ENCODE measurements at regions not wholly inside any gene's neighbourhood (a gene's known extent, or its start where the extent isn't known, plus 50 kb on each side); places are given as distances from the start of the nearest gene placed in this dataset.

DNA sequence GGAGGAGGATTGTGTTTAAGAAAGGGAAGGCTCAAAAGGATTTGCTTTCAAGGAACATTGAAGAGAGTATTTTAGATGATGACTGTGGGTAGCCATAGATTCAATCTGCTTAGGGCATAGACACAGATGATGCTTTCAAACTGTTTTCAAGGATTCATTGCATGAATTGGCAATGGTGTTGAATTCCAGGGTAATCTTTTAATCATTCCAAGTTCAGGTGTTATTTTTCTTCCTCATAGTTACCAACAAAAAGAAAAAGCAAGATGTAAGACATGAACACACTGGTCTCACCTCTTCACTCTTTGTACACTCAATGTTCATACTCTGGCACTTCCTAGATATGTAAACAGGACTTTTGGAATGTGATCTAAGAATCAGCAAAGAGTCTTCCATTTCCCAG lies 167.0 kb upstream of the RHOBTB1 start:
- TF ChIP-seq, protein P1, sequence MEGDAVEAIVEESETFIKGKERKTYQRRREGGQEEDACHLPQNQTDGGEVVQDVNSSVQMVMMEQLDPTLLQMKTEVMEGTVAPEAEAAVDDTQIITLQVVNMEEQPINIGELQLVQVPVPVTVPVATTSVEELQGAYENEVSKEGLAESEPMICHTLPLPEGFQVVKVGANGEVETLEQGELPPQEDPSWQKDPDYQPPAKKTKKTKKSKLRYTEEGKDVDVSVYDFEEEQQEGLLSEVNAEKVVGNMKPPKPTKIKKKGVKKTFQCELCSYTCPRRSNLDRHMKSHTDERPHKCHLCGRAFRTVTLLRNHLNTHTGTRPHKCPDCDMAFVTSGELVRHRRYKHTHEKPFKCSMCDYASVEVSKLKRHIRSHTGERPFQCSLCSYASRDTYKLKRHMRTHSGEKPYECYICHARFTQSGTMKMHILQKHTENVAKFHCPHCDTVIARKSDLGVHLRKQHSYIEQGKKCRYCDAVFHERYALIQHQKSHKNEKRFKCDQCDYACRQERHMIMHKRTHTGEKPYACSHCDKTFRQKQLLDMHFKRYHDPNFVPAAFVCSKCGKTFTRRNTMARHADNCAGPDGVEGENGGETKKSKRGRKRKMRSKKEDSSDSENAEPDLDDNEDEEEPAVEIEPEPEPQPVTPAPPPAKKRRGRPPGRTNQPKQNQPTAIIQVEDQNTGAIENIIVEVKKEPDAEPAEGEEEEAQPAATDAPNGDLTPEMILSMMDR (IDR thresholded peaks at IDR 0.05), result no peak
- TF ChIP-seq POLR2A (IDR thresholded peaks at IDR 0.05), result no peak

Data from Peyer's patch (tissue), 4 donors.